ENCODE measurements at regions not wholly inside any gene's neighbourhood (a gene's known extent, or its start where the extent isn't known, plus 50 kb on each side); places are given as distances from the start of the nearest gene placed in this dataset.

DNA sequence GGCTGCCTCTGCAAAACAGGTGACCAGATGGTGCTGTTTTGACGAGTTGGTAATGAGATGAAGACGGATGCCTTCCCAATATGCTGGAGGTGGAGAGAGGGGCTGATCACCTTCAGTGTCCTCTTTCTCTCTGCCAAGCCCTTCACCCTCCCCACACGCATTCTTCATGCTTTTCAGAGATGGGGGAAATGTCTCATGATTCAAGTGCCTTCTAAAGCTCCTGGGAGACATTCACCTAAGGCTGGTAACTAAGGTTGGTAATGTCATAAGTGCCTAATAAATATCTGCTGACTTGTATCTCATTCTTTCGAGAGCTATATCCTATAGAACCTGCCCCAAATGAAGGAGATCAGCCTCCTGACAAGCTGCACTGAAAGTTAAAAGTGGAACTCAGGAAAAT is 86.2 kb upstream of the MBNL2 start:
- no peak for DNase-seq (ENCODE audit: low read depth)

DNA sequence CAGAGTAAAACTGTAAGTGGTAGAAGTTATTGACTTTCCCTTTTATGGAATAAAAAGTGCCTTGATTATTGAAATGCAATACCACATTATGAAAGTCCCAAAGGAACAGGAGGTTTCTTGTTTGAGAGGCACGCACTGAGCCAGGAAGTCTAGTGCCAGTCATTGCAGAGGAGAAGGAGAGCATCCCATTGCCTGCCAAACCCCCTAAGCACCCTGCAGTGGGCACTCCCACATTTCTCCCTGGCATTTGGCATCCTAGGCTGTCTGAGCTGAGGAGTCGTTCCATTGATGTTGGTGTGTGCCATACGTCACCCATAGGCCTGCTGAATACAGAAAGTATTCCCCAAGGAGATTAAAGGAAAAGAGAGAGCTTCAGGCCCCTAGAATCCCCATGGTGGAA is 85.7 kb upstream of the MBNL2 start:
- DNase-seq (ENCODE audit: low read depth): no peak

- no peak for DNase-seq (ENCODE audit: low read depth)
Observed at GRCh38 chr13:97139691-97140090, 82.4 kb upstream of the MBNL2 start.

- DNase-seq (ENCODE audit: low read depth): no peak
Observed at GRCh38 chr13:97140131-97140530, 82.0 kb upstream of the MBNL2 start.

DNA sequence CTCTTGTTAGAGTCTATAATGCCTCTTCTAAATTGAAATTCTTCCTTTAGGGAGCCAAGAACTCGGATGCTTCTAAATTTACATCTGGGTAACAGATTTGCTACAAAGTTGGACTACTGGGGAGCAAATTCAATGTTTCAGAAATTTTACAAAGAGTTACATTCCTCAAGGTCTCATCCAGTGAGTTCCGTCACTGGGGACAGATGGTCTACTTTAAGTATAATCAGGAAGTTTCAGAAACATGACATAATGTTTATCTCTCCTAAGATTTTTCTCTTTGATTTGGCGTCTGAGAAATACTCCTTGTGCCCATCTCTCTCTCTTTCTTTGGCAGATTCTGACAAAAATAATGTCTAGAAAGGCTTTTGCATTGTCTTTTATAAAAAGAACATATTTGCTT is 81.5 kb upstream of the MBNL2 start:
- DNase-seq (ENCODE audit: low read depth): peak; percentile 54

DNA sequence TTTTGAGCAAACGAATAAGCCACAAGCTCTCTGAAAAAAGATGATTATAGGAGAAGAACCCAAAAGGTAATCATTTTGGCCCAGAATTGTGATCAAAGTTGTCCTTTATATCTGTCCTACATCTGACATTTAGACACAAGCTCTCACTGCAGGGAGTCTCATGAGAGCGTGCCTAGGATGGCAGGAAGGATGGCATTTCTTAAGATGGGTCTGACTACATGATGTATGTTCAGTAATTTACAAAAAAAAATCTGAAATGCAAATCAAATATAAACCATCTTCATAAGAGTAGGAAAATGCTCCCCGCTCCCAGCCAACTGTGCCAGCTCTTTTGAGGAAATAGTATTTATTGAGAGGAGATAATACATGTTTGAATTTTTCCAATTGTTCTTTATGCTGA is 81.0 kb upstream of the MBNL2 start:
- no peak for DNase-seq (ENCODE audit: low read depth)

DNA sequence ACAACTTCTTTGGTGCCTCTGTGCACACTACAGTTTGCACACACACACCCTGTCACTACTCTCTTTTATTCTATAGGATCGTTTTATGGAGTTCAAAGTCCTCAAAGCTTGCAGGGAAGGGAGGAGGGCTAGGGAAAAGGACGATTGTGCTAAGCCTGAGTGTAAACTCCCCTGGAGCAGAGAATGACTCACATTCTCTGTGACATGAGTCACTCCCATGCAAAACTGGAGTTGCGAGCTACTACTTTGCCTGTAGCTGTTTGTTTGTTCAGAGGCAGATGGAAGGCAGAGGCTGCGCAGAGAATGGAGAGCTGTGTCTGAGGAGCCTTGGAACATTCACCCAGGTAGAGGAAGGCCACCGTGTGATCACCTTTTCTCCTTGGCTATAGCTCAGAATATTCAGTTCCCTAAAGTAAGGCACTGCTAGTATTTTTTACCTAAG is 80.5 kb upstream of the MBNL2 start:
- DNase-seq (ENCODE audit: low read depth): peak; percentile 95

- DNase-seq (ENCODE audit: low read depth): peak; percentile 54
Observed at GRCh38 chr13:97142452-97142851, 79.7 kb upstream of the MBNL2 start.

DNA sequence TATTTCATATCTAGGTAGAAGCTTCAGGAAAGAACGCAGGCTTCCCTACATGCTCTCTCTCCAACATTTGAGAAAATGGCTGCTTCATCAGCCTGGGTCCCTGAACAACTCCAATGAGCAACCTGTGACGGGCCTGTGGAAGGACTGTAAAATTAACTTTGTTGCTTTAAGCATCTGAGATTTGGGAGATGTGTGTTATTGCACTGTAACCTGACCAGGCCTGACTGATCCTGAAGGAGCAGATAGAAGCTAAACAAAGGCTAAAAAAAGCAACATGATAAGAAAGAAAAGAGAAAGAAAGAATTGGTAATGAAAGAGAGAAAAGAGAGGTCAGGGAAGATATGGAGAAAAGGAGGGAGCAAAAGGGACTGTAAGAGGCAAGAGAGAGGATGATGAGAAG is 77.1 kb upstream of the MBNL2 start:
- DNase-seq (ENCODE audit: low read depth): no peak

GRCh38 chr13:97148894-97149293 is 73.2 kb upstream of the MBNL2 start:
- DNase-seq (ENCODE audit: low read depth): peak; percentile 47

GRCh38 chr13:97160421-97160820 is 61.7 kb upstream of the MBNL2 start:
- no peak for DNase-seq (ENCODE audit: low read depth)

DNA sequence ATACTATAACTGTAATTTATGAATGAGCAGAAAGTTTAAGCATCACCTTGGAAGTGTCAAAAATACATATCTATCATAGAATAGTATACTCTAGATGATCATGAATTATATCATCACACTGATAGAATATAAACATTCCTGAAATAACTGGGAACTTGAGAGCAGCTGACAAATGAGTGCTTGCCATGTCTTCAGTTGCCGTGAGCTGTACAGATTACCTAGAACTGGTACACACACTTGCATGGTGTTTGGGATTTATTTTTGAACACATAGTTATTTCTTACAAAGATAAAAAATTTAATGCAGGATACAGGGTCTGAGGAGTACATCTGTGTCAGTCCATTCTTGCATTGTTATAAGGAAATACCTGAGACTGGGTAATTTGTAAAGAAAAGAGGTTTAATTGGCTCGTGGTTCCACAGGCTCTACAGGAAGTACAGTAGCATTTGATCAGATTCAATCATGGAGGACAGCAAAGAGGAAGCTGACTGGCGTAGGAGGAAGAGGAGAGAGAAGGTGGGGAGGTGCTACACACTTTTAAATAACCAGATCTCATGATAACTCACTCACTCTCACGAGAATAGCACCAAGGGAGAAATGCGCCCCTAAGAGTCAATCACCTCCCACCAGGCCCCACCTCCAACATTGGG is 60.4 kb upstream of the MBNL2 start:
- no peak for DNase-seq (ENCODE audit: low read depth)

- no peak for DNase-seq (ENCODE audit: low read depth)
Observed at GRCh38 chr13:97165502-97166425, 56.4 kb upstream of the MBNL2 start.

DNA sequence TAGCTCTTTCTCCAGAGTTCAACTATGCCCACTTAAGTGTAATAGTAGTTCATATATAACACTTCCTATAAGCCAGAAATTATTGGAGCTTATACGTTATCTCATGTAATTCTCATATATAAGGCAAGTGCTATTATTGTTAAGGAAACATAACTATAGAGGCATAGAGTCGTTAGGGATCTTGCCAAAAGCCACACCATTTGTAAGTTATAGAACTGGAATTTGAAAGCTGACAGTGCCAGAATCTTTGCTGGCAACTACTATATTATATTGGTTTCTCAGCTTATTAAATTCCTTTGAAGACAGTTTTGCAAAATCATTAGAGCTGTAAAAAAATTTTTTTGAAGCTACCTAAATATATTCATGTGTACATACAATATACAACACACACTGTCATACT is 51.0 kb upstream of the MBNL2 start:
- DNase-seq (ENCODE audit: low read depth): no peak

Data from iris pigment epithelial cell (primary cell).